ENCODE measurements at regions not wholly inside any gene's neighbourhood (a gene's known extent, or its start where the extent isn't known, plus 50 kb on each side); places are given as distances from the start of the nearest gene placed in this dataset.

- WGBS, 2 donors (ENCODE audit: low coverage in 1 of 2), result 17 to 67% methylated on average over 1 to 4 of the region's 4 CpGs
- intact Hi-C loops (cut with DNase I; ENCODE audit: low total_unique reads), result no loop called here
- Histone ChIP-seq H3K4me3 (no peak overlapping the region), H3K27ac (no peak overlapping the region), H3K36me3 (no peaks in the 10 kb centered on the region), H3K27me3 (no peaks in the 10 kb centered on the region), H3K4me1 (no peaks in the 10 kb centered on the region), H3K9me3 (no peaks in the 10 kb centered on the region)
- no peak for DNase-seq
- no peak for TF ChIP-seq POLR2AphosphoS5 (IDR thresholded peaks at IDR 0.05)
- in situ Hi-C loops (cut with MboI; ENCODE audit: low pct_ligation_motif_present in 1 of 4, low pct_unique_long_range_greater_than_20kb in 1 of 4, low sequenced_read_pairs in 3 of 4), result no loop called here
Observed at GRCh38 chr5:167767795-167768194, 523.6 kb upstream of the WWC1 start.

- in situ Hi-C loops (cut with MboI; ENCODE audit: low pct_ligation_motif_present in 1 of 4, low pct_unique_long_range_greater_than_20kb in 1 of 4, low sequenced_read_pairs in 3 of 4) (no loop called here), intact Hi-C loops (cut with DNase I; ENCODE audit: low total_unique reads) (no loop called here)
- Histone ChIP-seq H3K27ac (no peak overlapping the region), H3K9me3 (no peaks in the 10 kb centered on the region), H3K36me3 (no peaks in the 10 kb centered on the region), H3K27me3 (no peaks in the 10 kb centered on the region), H3K4me3 (no peak overlapping the region), H3K4me1 (no peaks in the 10 kb centered on the region)
- 71 to 82% methylated on average over 2 of the region's 2 CpGs for WGBS, 2 donors (ENCODE audit: low coverage in 1 of 2)
- no peak for DNase-seq
- TF ChIP-seq POLR2AphosphoS5 (IDR thresholded peaks at IDR 0.05) (no peak), CTCF (IDR thresholded peaks at IDR 0.05) (no peak), EP300 (IDR thresholded peaks at IDR 0.05; ENCODE audit: low read depth) (no peak), POLR2A (IDR thresholded peaks at IDR 0.05) (no peak)
Observed at GRCh38 chr5:167769846-167770413, 521.5 kb upstream of the WWC1 start.

- WGBS, 2 donors (ENCODE audit: low coverage in 1 of 2), result 56 to 67% methylated on average over 5 of the region's 5 CpGs
- no peak for TF ChIP-seq CTCF (IDR thresholded peaks at IDR 0.05)
- no peak for TF ChIP-seq POLR2A (IDR thresholded peaks at IDR 0.05)
- no peak for TF ChIP-seq EP300 (IDR thresholded peaks at IDR 0.05; ENCODE audit: low read depth)
- TF ChIP-seq POLR2AphosphoS5 (IDR thresholded peaks at IDR 0.05), result no peak
Observed at GRCh38 chr5:167770461-167770860, 521.0 kb upstream of the WWC1 start.

GRCh38 chr5:167771571-167771970 is 519.9 kb upstream of the WWC1 start:
- TF ChIP-seq POLR2AphosphoS5 (IDR thresholded peaks at IDR 0.05) (no peak), EP300 (IDR thresholded peaks at IDR 0.05; ENCODE audit: low read depth) (no peak)
- intact Hi-C loops (cut with DNase I; ENCODE audit: low total_unique reads), result no loop called here
- no peaks in the 10 kb centered on the region for H3K4me1 ChIP-seq
- no peaks in the 10 kb centered on the region for H3K36me3 ChIP-seq
- no peaks in the 10 kb centered on the region for H3K9me3 ChIP-seq
- in situ Hi-C loops (cut with MboI; ENCODE audit: low pct_ligation_motif_present in 1 of 4, low pct_unique_long_range_greater_than_20kb in 1 of 4, low sequenced_read_pairs in 3 of 4), result no loop called here
- no peak for DNase-seq
- H3K27me3 ChIP-seq, result no peaks in the 10 kb centered on the region
- WGBS, 2 donors (ENCODE audit: low coverage in 1 of 2), result 86 to 88% methylated on average over 6 of the region's 6 CpGs
- H3K4me3 ChIP-seq, result no peak overlapping the region
- no peak overlapping the region for H3K27ac ChIP-seq

More at GRCh38 chr5:167770461-167770860, 521.0 kb upstream of the WWC1 start:
- H3K27me3 ChIP-seq, result no peaks in the 10 kb centered on the region
- intact Hi-C loops (cut with DNase I; ENCODE audit: low total_unique reads), result no loop called here
- in situ Hi-C loops (cut with MboI; ENCODE audit: low pct_ligation_motif_present in 1 of 4, low pct_unique_long_range_greater_than_20kb in 1 of 4, low sequenced_read_pairs in 3 of 4), result no loop called here
- H3K4me1 ChIP-seq, result no peaks in the 10 kb centered on the region
- H3K4me3 ChIP-seq, result no peak overlapping the region
- no peak for DNase-seq
- no peaks in the 10 kb centered on the region for H3K36me3 ChIP-seq
- no peaks in the 10 kb centered on the region for H3K9me3 ChIP-seq
- no peak overlapping the region for H3K27ac ChIP-seq

GRCh38 chr5:167773668-167774301 is 517.7 kb upstream of the WWC1 start:
- Histone ChIP-seq H3K36me3 (no peaks in the 10 kb centered on the region), H3K9me3 (no peaks in the 10 kb centered on the region), H3K27me3 (no peaks in the 10 kb centered on the region), H3K4me1 (no peaks in the 10 kb centered on the region), H3K27ac (no peak overlapping the region), H3K4me3 (no peak overlapping the region)
- intact Hi-C loops (cut with DNase I; ENCODE audit: low total_unique reads) (no loop called here), in situ Hi-C loops (cut with MboI; ENCODE audit: low pct_ligation_motif_present in 1 of 4, low pct_unique_long_range_greater_than_20kb in 1 of 4, low sequenced_read_pairs in 3 of 4) (no loop called here)
- TF ChIP-seq EP300 (IDR thresholded peaks at IDR 0.05; ENCODE audit: low read depth), result no peak
- no peak for TF ChIP-seq POLR2A (IDR thresholded peaks at IDR 0.05)
- TF ChIP-seq CTCF (IDR thresholded peaks at IDR 0.05), result no peak
- TF ChIP-seq POLR2AphosphoS5 (IDR thresholded peaks at IDR 0.05), result no peak
- DNase-seq, result no peak
- WGBS, 2 donors (ENCODE audit: low coverage in 1 of 2), result 83 to 94% methylated on average over 4 to 5 of the region's 5 CpGs

Data from transverse colon (tissue), 4 donors.